ENCODE measurements at regions not wholly inside any gene's neighbourhood (a gene's known extent, or its start where the extent isn't known, plus 50 kb on each side); places are given as distances from the start of the nearest gene placed in this dataset.

DNA sequence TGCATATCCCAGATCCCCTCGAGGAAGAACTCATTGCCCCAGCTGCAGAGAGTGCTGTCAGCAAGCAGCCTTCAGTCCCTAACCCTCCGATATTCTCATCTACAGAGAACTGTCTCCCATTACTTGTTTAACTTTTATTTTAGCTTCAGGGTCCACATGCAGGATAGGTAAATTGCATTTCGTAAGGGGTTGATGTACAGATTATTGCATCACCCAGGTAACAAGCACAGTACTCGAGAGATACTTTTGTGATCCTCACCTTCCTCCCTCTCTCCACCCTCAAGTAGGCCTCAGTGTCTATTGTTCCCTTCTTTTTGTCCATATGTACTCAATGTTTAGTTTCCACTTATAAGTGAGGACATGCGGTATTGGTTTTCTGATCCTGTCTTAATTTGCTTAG, 171.5 kb upstream of the IRS2 start:
- TF ChIP-seq CTCF (IDR thresholded peaks at IDR 0.05) (no peak), POLR2A (IDR thresholded peaks at IDR 0.05) (no peak), POLR2AphosphoS5 (IDR thresholded peaks at IDR 0.05) (no peak), EP300 (IDR thresholded peaks at IDR 0.05; ENCODE audit: low read depth) (no peak)

Data from transverse colon (tissue), 4 donors.